ENCODE measurements at regions not wholly inside any gene's neighbourhood (a gene's known extent, or its start where the extent isn't known, plus 50 kb on each side); places are given as distances from the start of the nearest gene placed in this dataset.

DNA sequence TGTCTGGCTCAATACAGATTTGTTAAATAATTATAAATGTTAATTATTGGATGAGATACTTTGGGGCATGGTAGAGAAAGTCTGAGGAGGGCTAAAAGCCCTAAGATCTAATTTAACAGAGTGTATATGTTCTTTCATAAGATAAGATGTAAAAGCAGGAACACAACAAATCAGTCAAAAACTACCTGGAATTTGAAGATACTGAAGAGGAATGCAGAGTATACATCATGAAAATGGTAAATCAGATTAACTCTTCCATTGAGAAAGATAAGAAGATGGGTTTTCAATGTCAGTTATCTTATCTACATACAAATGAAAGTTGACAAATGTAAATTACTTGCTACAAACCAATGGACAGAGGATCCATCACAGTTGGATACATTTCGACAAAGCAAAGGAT is 107.3 kb upstream of the NFIB start:
- Mint-ChIP-seq H3K4me3 (no peak overlapping the region), H3K9me3 (no peaks in the 10 kb centered on the region), H3K27me3 (peaks cover 2% of the 10 kb centered on the region), H3K4me1 (ENCODE audit: low read depth) (no peaks in the 10 kb centered on the region), H3K36me3 (ENCODE audit: low read depth) (no peaks in the 10 kb centered on the region), H3K27ac (no peak overlapping the region)
- intact Hi-C loops (cut with micrococcal nuclease), result loop anchor here (10.0 kb wide), 1 partner anchor 996 kb away; no protein-coding TSS in a partner anchor

DNA sequence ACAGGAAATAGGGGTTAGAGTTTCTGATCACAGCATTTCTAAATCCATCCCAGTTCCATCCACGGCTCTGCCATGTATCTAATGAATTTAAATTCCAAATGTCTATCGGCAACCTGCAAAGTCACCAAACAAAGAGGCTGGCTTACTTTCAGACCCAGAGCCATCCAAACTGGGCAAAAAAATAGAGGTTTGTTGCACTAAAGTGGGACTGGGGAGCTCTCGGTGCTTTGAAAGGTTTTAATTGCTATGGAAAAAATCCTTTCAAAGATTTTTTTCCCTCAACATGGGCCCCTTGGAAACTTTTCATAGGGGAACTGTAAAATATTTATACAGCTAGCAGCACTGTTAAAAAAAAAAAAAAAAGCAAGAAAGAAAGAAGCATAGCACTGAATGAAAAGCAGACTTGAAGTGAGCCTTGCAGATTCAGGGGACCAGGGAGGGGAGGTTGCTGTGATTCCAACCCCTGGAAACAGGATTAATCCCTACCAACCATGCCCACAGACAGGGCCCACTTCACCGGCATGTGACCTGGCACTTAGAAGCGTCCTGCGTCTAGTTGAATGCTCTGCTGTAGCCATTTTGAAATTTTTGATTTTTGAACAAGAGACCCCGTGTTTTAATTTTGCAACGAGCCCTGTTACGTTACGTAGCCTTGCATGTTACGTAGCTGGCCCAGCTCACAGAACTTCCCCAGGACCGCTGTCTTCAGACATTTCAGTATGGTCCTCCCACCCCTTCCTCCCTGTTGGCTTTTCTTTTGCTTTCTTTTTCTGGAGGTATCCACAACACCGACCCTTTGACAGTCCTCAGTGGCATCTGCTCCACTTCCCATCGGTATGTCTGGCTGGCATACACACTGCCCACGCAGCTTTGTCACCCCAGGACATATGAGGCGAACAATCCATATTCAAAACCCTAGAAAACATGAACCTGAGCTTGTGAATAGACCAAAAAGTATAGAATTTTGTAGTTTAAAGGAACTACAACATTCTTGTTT is 105.3 kb upstream of the NFIB start:
- Mint-ChIP-seq H3K27ac (no peak overlapping the region), H3K4me3 (no peak overlapping the region), H3K36me3 (ENCODE audit: low read depth) (no peaks in the 10 kb centered on the region), H3K4me1 (ENCODE audit: low read depth) (no peaks in the 10 kb centered on the region), H3K9me3 (no peaks in the 10 kb centered on the region), H3K27me3 (peaks cover 1% of the 10 kb centered on the region)
- intact Hi-C loops (cut with micrococcal nuclease), result no loop called here

DNA sequence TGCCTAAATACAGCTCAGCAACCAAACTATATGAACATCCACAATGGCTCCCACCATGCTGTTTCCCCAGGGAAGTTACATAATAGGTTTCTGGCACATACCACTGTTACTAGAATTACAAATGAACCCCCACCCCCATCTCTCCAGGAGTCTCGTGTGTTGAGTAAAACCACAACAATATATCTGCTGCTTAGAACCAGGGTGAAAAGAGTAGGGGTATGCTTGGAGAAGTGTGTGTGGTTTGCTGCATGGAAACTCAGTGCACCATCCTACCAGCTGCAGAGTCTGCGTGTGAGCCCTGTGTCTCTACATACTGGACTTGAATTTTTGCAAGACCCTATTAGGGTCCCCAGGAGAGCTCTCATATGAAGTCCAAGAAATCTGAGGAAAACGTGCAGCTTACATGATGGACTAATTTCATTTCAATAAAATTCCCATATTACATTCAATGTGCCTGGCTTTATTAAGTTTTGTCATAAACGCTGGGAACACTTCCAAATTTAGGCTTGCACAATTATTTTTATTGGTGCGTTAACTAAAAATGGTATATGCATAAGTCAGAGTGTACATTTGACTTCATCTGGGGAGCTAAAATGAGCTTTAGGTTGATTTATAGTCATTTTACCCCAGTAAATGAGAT is 104.5 kb upstream of the NFIB start:
- no peaks in the 10 kb centered on the region for H3K36me3 Mint-ChIP-seq (ENCODE audit: low read depth)
- no peaks in the 10 kb centered on the region for H3K9me3 Mint-ChIP-seq
- no peak overlapping the region for H3K27ac Mint-ChIP-seq
- intact Hi-C loops (cut with micrococcal nuclease), result no loop called here
- H3K27me3 Mint-ChIP-seq, result peaks cover under 1% of the 10 kb centered on the region
- no peak overlapping the region for H3K4me3 Mint-ChIP-seq
- no peaks in the 10 kb centered on the region for H3K4me1 Mint-ChIP-seq (ENCODE audit: low read depth)

DNA sequence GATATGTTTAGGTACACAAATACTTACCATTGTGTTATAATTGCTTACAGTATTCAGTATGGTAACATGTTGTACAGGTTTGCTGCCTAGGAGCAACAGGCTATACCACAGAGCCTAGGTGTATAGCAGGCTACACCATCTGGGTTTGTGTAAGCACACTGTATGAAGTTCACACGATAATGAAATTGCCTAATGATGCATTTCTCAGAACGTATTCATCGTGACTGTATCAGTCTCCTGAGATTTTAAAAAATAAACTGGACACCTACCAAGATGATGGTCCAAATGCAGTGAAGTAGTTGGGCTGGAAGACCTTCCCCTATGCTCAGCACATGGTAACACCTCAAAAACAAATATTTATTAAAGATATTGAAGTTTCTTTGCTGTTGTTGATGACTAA is 103.3 kb upstream of the NFIB start:
- H3K36me3 Mint-ChIP-seq (ENCODE audit: low read depth), result no peaks in the 10 kb centered on the region
- H3K4me1 Mint-ChIP-seq (ENCODE audit: low read depth), result no peaks in the 10 kb centered on the region
- H3K9me3 Mint-ChIP-seq, result no peaks in the 10 kb centered on the region
- H3K27ac Mint-ChIP-seq, result no peak overlapping the region
- no peak overlapping the region for H3K4me3 Mint-ChIP-seq
- H3K27me3 Mint-ChIP-seq, result no peaks in the 10 kb centered on the region
- intact Hi-C loops (cut with micrococcal nuclease), result no loop called here

DNA sequence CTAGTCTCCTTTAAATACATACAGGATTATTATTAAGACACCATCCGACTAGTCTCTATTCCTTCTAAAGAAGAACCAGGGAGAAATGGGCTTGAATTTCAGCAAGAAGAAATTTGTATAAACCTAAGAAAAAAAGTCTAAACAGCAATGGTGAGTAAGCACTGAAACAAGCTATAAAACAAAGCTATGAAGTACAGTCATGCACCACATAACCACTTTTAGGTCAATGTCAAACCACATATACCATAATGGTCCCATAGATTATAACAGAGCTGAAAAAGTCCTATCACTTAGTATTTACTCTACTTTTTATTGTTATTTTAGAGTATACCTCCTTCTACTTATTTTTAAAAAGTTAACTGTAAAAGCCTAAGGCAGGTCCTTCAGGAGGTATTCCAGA is 102.0 kb upstream of the NFIB start:
- intact Hi-C loops (cut with micrococcal nuclease), result no loop called here
- no peak overlapping the region for H3K4me3 Mint-ChIP-seq
- no peaks in the 10 kb centered on the region for H3K36me3 Mint-ChIP-seq (ENCODE audit: low read depth)
- no peak overlapping the region for H3K27ac Mint-ChIP-seq
- H3K4me1 Mint-ChIP-seq (ENCODE audit: low read depth), result no peaks in the 10 kb centered on the region
- H3K27me3 Mint-ChIP-seq, result no peaks in the 10 kb centered on the region
- H3K9me3 Mint-ChIP-seq, result no peaks in the 10 kb centered on the region

DNA sequence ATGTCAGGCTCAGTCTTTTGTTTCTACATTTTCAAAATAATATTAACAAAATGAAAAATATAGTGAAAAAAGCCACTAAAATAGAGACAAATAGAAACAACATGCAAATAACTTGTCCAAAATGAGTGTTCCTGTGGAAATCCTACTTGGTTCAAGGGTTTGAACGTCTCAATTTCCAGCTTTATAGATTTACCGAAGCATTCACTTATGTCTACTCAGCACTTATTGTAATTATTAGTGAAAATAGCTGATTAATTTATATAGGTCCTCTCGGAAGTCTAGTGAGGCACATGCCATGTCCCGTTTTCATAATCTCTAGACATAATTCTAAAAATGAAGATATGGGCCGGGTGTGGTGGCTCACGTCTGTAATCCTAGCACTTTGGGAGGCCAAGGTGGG is 99.9 kb upstream of the NFIB start:
- Mint-ChIP-seq H3K4me3 (no peak overlapping the region), H3K27ac (no peak overlapping the region), H3K27me3 (no peaks in the 10 kb centered on the region), H3K36me3 (ENCODE audit: low read depth) (no peaks in the 10 kb centered on the region), H3K9me3 (no peaks in the 10 kb centered on the region), H3K4me1 (ENCODE audit: low read depth) (no peaks in the 10 kb centered on the region)
- intact Hi-C loops (cut with micrococcal nuclease), result no loop called here

DNA sequence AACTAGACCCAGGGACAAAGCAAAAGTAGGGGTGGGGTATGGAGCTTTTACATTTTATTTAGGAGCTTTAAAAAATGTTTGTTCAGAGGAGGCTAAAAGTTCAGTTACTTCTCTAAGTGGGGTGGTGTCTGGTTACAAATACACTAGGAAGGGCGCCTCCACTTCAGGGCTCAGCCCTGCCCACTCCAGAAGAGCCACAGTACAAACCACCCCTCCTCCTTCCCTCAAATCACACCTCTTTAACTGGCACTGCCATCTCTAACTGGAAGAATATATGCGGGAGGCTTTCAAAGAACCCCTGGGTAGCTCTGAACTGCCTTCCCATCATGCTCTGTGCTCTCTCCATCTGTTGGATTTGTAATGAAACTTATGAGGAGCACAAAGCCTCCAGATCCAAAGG is 98.8 kb upstream of the NFIB start:
- H3K9me3 Mint-ChIP-seq, result no peaks in the 10 kb centered on the region
- H3K4me1 Mint-ChIP-seq (ENCODE audit: low read depth), result no peaks in the 10 kb centered on the region
- no peaks in the 10 kb centered on the region for H3K36me3 Mint-ChIP-seq (ENCODE audit: low read depth)
- no peak overlapping the region for H3K4me3 Mint-ChIP-seq
- H3K27ac Mint-ChIP-seq, result no peak overlapping the region
- intact Hi-C loops (cut with micrococcal nuclease), result no loop called here
- no peaks in the 10 kb centered on the region for H3K27me3 Mint-ChIP-seq

DNA sequence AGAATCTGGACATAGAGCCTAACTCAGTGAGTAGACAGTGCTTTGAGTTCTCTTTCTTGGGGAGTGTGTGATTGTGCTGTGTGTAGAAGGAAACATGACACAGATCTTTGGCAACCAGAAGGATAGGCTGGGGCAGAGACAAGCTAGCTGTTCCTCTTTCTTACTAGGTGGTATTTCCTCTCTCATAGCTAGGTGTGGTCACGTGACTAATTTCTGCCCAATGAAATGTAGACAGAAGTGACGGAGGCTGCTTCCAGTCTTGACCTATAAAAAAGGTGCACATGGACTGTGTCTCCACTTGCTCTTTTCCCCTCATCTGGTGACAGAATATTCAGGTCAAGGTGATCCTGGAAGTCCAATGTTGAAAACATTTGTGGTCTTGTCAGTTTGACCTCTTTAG is 92.5 kb upstream of the NFIB start:
- Mint-ChIP-seq H3K4me3 (no peak overlapping the region), H3K27ac (no peak overlapping the region), H3K27me3 (no peaks in the 10 kb centered on the region), H3K36me3 (ENCODE audit: low read depth) (no peaks in the 10 kb centered on the region), H3K4me1 (ENCODE audit: low read depth) (no peaks in the 10 kb centered on the region), H3K9me3 (no peaks in the 10 kb centered on the region)
- intact Hi-C loops (cut with micrococcal nuclease), result no loop called here

DNA sequence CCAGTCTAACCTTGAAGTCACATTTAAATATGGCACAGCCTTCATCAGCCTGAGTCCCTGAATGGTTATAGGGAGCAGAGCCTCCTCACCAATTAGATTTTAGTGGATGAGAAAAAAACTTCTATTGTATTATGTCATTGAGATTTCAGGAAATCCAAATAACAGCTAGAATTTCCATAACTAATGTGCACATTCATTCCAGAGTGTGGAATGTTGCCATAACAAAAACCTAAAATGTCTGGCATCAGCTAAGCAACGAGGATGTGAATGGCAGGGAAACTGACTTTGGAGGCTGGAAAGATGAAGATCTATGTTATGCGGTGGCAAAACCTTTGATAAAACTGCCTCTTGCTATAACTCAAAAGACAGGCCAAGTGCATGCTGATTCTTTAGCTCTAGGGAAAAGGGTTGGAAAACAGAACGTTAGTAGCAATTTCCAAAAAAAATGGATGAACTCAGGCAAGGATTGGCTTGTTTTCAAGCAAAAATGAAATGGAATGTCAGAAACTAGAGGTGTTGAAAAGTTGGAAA is 91.3 kb upstream of the NFIB start:
- no peaks in the 10 kb centered on the region for H3K4me1 Mint-ChIP-seq (ENCODE audit: low read depth)
- H3K27me3 Mint-ChIP-seq, result no peaks in the 10 kb centered on the region
- intact Hi-C loops (cut with micrococcal nuclease), result no loop called here
- H3K27ac Mint-ChIP-seq, result no peak overlapping the region
- no peak overlapping the region for H3K4me3 Mint-ChIP-seq
- no peaks in the 10 kb centered on the region for H3K36me3 Mint-ChIP-seq (ENCODE audit: low read depth)
- H3K9me3 Mint-ChIP-seq, result no peaks in the 10 kb centered on the region

DNA sequence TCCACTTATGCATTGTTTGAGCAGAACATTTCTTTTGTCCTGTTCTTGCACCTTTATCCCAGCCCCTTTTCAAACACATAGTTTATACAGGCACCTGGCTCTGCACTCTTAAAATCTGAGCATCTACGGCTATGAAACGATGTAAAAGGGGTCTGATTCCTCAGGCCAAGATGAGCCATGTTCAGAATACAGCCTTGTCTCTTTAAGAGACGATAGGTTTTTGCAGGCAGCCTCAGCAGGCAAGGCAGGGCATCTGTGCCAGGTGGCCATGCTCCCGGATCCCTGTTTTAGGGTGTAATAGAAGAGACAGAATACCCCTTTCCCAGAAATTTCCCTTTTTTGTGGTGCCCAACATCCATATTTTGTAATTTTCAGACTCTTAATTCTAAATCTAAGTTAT is 89.1 kb upstream of the NFIB start:
- no peaks in the 10 kb centered on the region for H3K36me3 Mint-ChIP-seq (ENCODE audit: low read depth)
- no peak overlapping the region for H3K4me3 Mint-ChIP-seq
- H3K27me3 Mint-ChIP-seq, result no peaks in the 10 kb centered on the region
- H3K9me3 Mint-ChIP-seq, result no peaks in the 10 kb centered on the region
- H3K4me1 Mint-ChIP-seq (ENCODE audit: low read depth), result no peaks in the 10 kb centered on the region
- intact Hi-C loops (cut with micrococcal nuclease), result no loop called here
- no peak overlapping the region for H3K27ac Mint-ChIP-seq

DNA sequence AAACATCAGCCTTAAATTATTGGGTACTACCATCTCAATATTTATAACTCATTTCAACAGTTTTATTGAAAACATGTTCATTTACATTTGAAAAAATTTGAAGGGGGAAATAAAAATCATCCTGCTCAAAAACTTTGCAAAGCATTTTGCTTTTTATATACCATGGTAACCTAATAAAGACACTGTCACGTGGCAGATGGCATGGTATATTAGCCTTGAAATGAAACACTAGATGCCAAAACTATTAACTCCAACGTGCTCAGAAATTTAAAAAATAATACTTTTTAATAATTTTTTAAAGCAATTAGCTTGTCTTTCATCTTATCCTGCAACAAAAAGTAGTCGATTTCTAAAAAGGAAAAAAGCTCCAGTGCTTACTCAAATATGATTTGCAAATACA is 88.6 kb upstream of the NFIB start:
- Mint-ChIP-seq H3K9me3 (no peaks in the 10 kb centered on the region), H3K27me3 (no peaks in the 10 kb centered on the region), H3K4me3 (no peak overlapping the region), H3K4me1 (ENCODE audit: low read depth) (no peaks in the 10 kb centered on the region), H3K36me3 (ENCODE audit: low read depth) (no peaks in the 10 kb centered on the region), H3K27ac (no peak overlapping the region)
- intact Hi-C loops (cut with micrococcal nuclease), result no loop called here

DNA sequence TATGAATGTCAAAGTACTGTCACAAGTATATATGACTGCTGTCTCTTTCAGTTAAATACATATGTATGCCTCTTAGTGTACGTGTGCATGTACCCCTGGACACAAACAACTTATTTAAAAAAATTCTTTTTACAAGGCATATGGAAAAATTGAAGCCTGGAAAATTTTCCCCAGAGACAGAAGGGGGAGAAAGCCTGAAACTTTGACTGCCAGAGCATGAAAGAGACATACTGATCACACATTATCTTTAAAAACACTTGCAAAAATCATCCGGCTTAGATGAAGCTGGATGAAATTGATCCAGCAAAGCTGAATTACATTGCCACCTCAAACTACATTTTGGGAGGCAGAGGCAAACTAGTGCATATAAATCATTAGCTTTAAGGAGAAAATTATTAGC is 88.0 kb upstream of the NFIB start:
- no peak overlapping the region for H3K27ac Mint-ChIP-seq
- no peaks in the 10 kb centered on the region for H3K9me3 Mint-ChIP-seq
- intact Hi-C loops (cut with micrococcal nuclease), result no loop called here
- H3K4me1 Mint-ChIP-seq (ENCODE audit: low read depth), result no peaks in the 10 kb centered on the region
- H3K4me3 Mint-ChIP-seq, result no peak overlapping the region
- no peaks in the 10 kb centered on the region for H3K36me3 Mint-ChIP-seq (ENCODE audit: low read depth)
- H3K27me3 Mint-ChIP-seq, result no peaks in the 10 kb centered on the region

DNA sequence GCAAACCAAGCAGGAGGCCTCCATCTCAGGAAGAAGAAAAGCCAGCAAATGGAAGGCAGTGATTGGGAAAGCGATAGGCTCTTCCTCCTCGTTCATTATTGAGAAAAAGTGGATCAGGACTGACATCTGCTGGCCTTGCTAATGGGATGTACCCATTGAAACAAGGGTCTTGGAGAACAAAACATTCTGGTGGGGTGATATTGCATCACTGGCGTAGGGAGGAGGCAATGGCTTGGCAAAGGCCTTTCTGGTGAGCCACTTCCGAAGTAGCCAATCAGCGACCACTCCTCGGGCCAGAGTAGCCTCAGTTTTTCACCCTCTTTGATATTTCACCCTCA is 86.7 kb upstream of the NFIB start:
- H3K36me3 Mint-ChIP-seq (ENCODE audit: low read depth), result no peaks in the 10 kb centered on the region
- intact Hi-C loops (cut with micrococcal nuclease), result no loop called here
- H3K4me1 Mint-ChIP-seq (ENCODE audit: low read depth), result no peaks in the 10 kb centered on the region
- no peaks in the 10 kb centered on the region for H3K9me3 Mint-ChIP-seq
- H3K4me3 Mint-ChIP-seq, result no peak overlapping the region
- H3K27ac Mint-ChIP-seq, result no peak overlapping the region
- H3K27me3 Mint-ChIP-seq, result no peaks in the 10 kb centered on the region

DNA sequence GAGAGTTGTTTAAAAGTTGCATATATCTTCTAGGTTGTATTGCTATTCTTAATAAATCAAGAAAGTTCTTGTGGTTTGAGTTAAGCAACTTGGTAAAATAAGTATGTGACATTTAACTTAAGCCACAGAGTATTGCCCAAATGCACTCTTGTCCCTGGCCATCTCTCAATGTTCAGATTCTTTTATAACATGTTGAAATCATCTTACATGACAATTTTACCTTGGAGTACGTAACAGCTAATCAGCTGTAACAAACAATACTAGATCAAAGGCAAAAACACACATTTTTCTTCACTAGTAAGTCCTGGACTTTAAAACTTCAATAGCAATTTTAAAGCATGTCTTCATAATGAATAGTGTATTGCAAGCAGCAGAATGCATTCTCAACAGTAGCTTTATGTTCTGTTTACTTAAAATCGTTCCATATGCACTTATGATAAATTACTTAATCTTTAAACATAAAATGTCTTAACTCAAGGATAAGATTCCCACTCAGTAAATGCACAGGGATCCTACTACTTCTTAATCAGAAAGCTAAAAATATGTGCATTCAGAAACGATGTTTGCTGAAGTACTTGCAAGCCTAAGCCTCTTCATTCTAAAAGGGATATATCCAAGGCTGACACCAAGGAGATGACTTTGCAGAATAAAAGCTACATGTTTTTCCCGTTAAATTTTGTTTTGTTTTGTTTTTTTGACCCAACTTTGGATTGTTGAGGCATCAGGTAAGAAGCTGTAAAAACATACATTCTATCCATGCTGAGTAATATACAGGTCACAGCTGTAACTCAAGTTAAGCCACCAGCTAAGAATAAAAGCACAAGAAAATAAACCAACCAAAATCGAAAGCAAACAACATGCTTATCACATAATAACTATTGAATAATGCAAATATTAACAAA is 86.1 kb upstream of the NFIB start:
- Mint-ChIP-seq H3K27ac (no peak overlapping the region), H3K36me3 (ENCODE audit: low read depth) (no peaks in the 10 kb centered on the region), H3K27me3 (no peaks in the 10 kb centered on the region), H3K4me1 (ENCODE audit: low read depth) (no peaks in the 10 kb centered on the region), H3K9me3 (peaks cover 6% of the 10 kb centered on the region), H3K4me3 (no peak overlapping the region)
- intact Hi-C loops (cut with micrococcal nuclease), result no loop called here

Measured in dendritic cell treated with granulocyte-macrophage colony-stimulating factor and Interleukin-4, amounts not matched to agents 40 ng/mL and 50 ng/mL, for 4 days (primary cell).